Mucosa of descending colon (tissue), 3 donors: ENCODE measurements at regions not wholly inside any gene's neighbourhood (a gene's known extent, or its start where the extent isn't known, plus 50 kb on each side); places are given as distances from the start of the nearest gene placed in this dataset.

Source experiments
- ATAC-seq: fragments of 200-7000 bp; cut with Tn5 transposase; one replicate; pipeline ENCODE4 v1.9.1; 2020; ENCODE audit warnings: mild to moderate bottlenecking, moderate library complexity
- DNase-seq, 3 donors: peaks; one replicate each; pipeline ENCODE4 v3.0.0-alpha.2; 2020
- H3K36me3 ChIP-seq: fragments of 200-600 bp; one replicate; pipeline ENCODE4 v1.8.0; 2021; ENCODE audit warnings: low read depth, mild to moderate bottlenecking
- H3K4me1 ChIP-seq: fragments of 200-600 bp; one replicate; pipeline ENCODE4 v1.8.0; 2021; ENCODE audit warnings: low read depth, mild to moderate bottlenecking
- H3K4me3 ChIP-seq: fragments of 200-600 bp; one replicate; pipeline ENCODE4 v1.8.0; 2021; ENCODE audit warnings: mild to moderate bottlenecking
- H3K9me3 ChIP-seq: fragments of 200-600 bp; one replicate; pipeline ENCODE4 v1.8.0; 2021; ENCODE audit warnings: mild to moderate bottlenecking
- CTCF ChIP-seq: fragments of 200-600 bp; IDR thresholded peaks from one replicate; pipeline ENCODE4 v1.8.0; 2022; ENCODE audit warnings: antibody characterized with exemption, mild to moderate bottlenecking
- intact Hi-C, 2 donors: fragments of 100-400 bp; cut with DNase I in 1 of 2; cut with micrococcal nuclease in 1 of 2; formaldehyde crosslinking; loops; one replicate each; pipeline versions ENCODE4 v1.11.0 to v1.11.1; 2022; cut with DNase I, micrococcal nuclease
- donor health status: DM: no; HTN: no; CAD: no; lungs with moderate emphysema.
- donor health status: DM: no; HTN: no; CAD: no.
- donor health status: DM: no; HTN: yes; CAD: no.

GRCh38 chr2:101549371-101549770, 74.5 kb upstream of the RFX8 start:
- intact Hi-C loops = no loop called here
- H3K36me3 ChIP-seq = no peaks in the 10 kb centered on the region
- H3K4me3 ChIP-seq = no peak overlapping the region
- H3K4me1 ChIP-seq = no peaks in the 10 kb centered on the region
- H3K9me3 ChIP-seq = no peaks in the 10 kb centered on the region
- DNase-seq = no peak
- ATAC-seq = no peak
- TF ChIP-seq CTCF = no peak

- Histone ChIP-seq H3K36me3 (no peaks in the 10 kb centered on the region), H3K4me1 (no peaks in the 10 kb centered on the region), H3K9me3 (no peaks in the 10 kb centered on the region), H3K4me3 (no peak overlapping the region)
- no peak for TF ChIP-seq CTCF
- intact Hi-C loops = no loop called here
- ATAC-seq = no peak
- DNase-seq = no peak
Measured at GRCh38 chr2:101546376-101547058, 71.6 kb upstream of the RFX8 start.

GRCh38 chr2:101545950-101546349, 71.0 kb upstream of the RFX8 start:
- Histone ChIP-seq H3K4me1 (no peaks in the 10 kb centered on the region), H3K9me3 (no peaks in the 10 kb centered on the region), H3K36me3 (no peaks in the 10 kb centered on the region), H3K4me3 (no peak overlapping the region)
- intact Hi-C loops = no loop called here
- TF ChIP-seq CTCF = no peak
- ATAC-seq = no peak
- no peak for DNase-seq

- intact Hi-C loops = no loop called here
- H3K9me3 ChIP-seq = no peaks in the 10 kb centered on the region
- no peaks in the 10 kb centered on the region for H3K4me1 ChIP-seq
- no peaks in the 10 kb centered on the region for H3K36me3 ChIP-seq
- no peak for ATAC-seq
- DNase-seq = no peak
- no peak for TF ChIP-seq CTCF
- H3K4me3 ChIP-seq = no peak overlapping the region
Measured at GRCh38 chr2:101540518-101540917, 65.6 kb upstream of the RFX8 start.

GRCh38 chr2:101538076-101538475, 63.2 kb upstream of the RFX8 start:
- no peak for DNase-seq
- H3K36me3 ChIP-seq = no peaks in the 10 kb centered on the region
- no peak for ATAC-seq
- no peak for TF ChIP-seq CTCF
- no peak overlapping the region for H3K4me3 ChIP-seq
- H3K9me3 ChIP-seq = no peaks in the 10 kb centered on the region
- no peaks in the 10 kb centered on the region for H3K4me1 ChIP-seq
- intact Hi-C loops = no loop called here

- intact Hi-C loops = no loop called here
- H3K4me3 ChIP-seq = no peak overlapping the region
- H3K9me3 ChIP-seq = no peaks in the 10 kb centered on the region
- H3K36me3 ChIP-seq = no peaks in the 10 kb centered on the region
- no peaks in the 10 kb centered on the region for H3K4me1 ChIP-seq
- DNase-seq = no peak
- no peak for TF ChIP-seq CTCF
- ATAC-seq = no peak
Measured at GRCh38 chr2:101534149-101534611, 59.3 kb upstream of the RFX8 start.
